GM12878 (cell line): ENCODE measurements at regions not wholly inside any gene's neighbourhood (a gene's known extent, or its start where the extent isn't known, plus 50 kb on each side); places are given as distances from the start of the nearest gene placed in this dataset.

Experiments used
- ATAC-seq: fragments of 200-7000 bp; cut with Tn5 transposase; 3 replicates; pipeline ENCODE4 v1.9.1; 2020; ENCODE audit warnings: mild to moderate bottlenecking, moderate library complexity
- BruUV-seq: library from RNA; stranded (reverse); fragments of 400-500 nt; replicated peaks from 2 replicates; lab custom pipeline; 2021; lab: Mats Ljungman, UMichigan
- CTCF ChIA-PET: fragments of 300-600 bp; sonication (Branson Sonifier 250); formaldehyde crosslinking; extraction: SDS; loops from one replicate; lab custom pipeline; 2021; ENCODE audit warnings: inconsistent platforms; lab: Yijun Ruan, JAX
- POLR2A ChIA-PET: fragments of 350-600 bp; formaldehyde crosslinking; extraction: SDS; loops from one replicate; lab custom pipeline; 2021; ENCODE audit warnings: inconsistent platforms; lab: Charles Lee
- RAD21 ChIA-PET: fragments of 300-600 bp; sonication (Branson Sonifier 250); formaldehyde crosslinking; loops from one replicate; lab custom pipeline; 2023; ENCODE audit warnings: antibody characterized with exemption; ENCODE audit not compliant: unreplicated experiment; lab: Charles Lee
- SMC1A ChIA-PET: fragments of 300-600 bp; sonication (Branson Sonifier 250); formaldehyde crosslinking; loops from one replicate; lab custom pipeline; 2023; ENCODE audit not compliant: unreplicated experiment, uncharacterized antibody; lab: Charles Lee
- DNase-seq: peaks from one replicate; pipeline ENCODE4 v3.0.0-alpha.2; 2011; ENCODE audit warnings: low read depth, low spot score
- FAIRE-seq: peaks from 3 replicates; lab custom pipeline; 2011; peaks lifted over from hg19 to GRCh38; lab: Jason Lieb, UNC
- H2AFZ ChIP-seq: 2 replicates; pipeline ENCODE4 v1.6.0; 2011; ENCODE audit warnings: low read depth, low read length, control low read depth; ENCODE audit not compliant: control insufficient read depth
- H3K27ac ChIP-seq: 2 replicates; pipeline ENCODE4 v1.5.1; 2011; ENCODE audit warnings: control low read depth; ENCODE audit not compliant: control insufficient read depth, insufficient read depth
- H3K27me3 ChIP-seq, 2 experiments: replicated peaks in 1 of 2; 2 replicates each; pipeline versions ENCODE4 v1.6.0 to v1.6.1; 2011; ENCODE audit warnings: low read length in 1 of 2; ENCODE audit not compliant: control insufficient read depth in 2 of 2, insufficient read depth in 2 of 2
- H3K36me3 ChIP-seq, 2 experiments: 2 replicates each; pipeline ENCODE4 v1.5.1; 2011; ENCODE audit warnings: low read length in 1 of 2; ENCODE audit not compliant: control insufficient read depth in 2 of 2, insufficient read depth in 2 of 2
- H3K4me1 ChIP-seq: 2 replicates; pipeline ENCODE4 v1.6.1; 2011; ENCODE audit warnings: mild to moderate bottlenecking, low read length, moderate library complexity, mixed read lengths; ENCODE audit not compliant: control insufficient read depth, insufficient read depth
- H3K4me2 ChIP-seq: 2 replicates; pipeline ENCODE4 v1.6.0; 2011; ENCODE audit warnings: control low read depth; ENCODE audit not compliant: control insufficient read depth, insufficient read depth
- H3K4me3 ChIP-seq: fragments of 200-600 bp; sonication (generic); 2 replicates; pipeline ENCODE4 v1.5.1; 2016
- H3K79me2 ChIP-seq: 2 replicates; pipeline ENCODE4 v1.6.0; 2011; ENCODE audit warnings: low read length; ENCODE audit not compliant: control insufficient read depth, insufficient read depth
- H3K9ac ChIP-seq: 2 replicates; pipeline ENCODE4 v1.8.0; 2011; ENCODE audit warnings: low read length, control low read depth, mixed read lengths; ENCODE audit not compliant: control insufficient read depth, insufficient read depth
- H3K9me3 ChIP-seq: replicated peaks from 3 replicates; pipeline ENCODE4 v1.5.1; 2011; ENCODE audit warnings: mild to moderate bottlenecking, low read length; ENCODE audit not compliant: control insufficient read depth, insufficient read depth
- H4K20me1 ChIP-seq: 2 replicates; pipeline ENCODE4 v1.6.0; 2011; ENCODE audit not compliant: control insufficient read depth, insufficient read depth
- ATF2 ChIP-seq: IDR thresholded peaks from 2 replicates; pipeline ENCODE4 v1.6.1; 2012; ENCODE audit warnings: low read length, inconsistent platforms
- SUPT20H ChIP-seq: IDR thresholded peaks from 2 replicates; pipeline ENCODE4 v1.6.1; 2011; ENCODE audit warnings: low read depth, mild to moderate bottlenecking, low read length, moderate library complexity, borderline replicate concordance; ENCODE audit not compliant: control insufficient read depth
- TARDBP ChIP-seq: IDR thresholded peaks from 2 replicates; pipeline ENCODE4 v1.6.1; 2016; ENCODE audit warnings: borderline replicate concordance
- WGBS: methylation state at CpG from one replicate; pipeline ENCODE4 v1.1.6; 2016; ENCODE audit warnings: low lambda C conversion rate; ENCODE audit not compliant: insufficient replicate concordance, insufficient coverage; ENCODE audit errors: missing lambda C conversion rate; 5-methylcytosine and 5-hydroxymethylcytosine counted together
- in situ Hi-C: fragments of 300-500 bp; cut with MboI; formaldehyde crosslinking; loops from 9 replicates; pipeline ENCODE4 v1.14.3; 2018; ENCODE audit warnings: mixed read lengths
- intact Hi-C: fragments of 100-400 bp; cut with micrococcal nuclease; formaldehyde crosslinking; loops from one replicate; pipeline ENCODE4 v1.14.2; 2022; ENCODE audit not compliant: unreplicated experiment

- TF ChIP-seq SUPT20H: no peak
Observed at GRCh38 chr5:34491251-34491620, 164.9 kb upstream of the RAI14 start (continued).

DNA sequence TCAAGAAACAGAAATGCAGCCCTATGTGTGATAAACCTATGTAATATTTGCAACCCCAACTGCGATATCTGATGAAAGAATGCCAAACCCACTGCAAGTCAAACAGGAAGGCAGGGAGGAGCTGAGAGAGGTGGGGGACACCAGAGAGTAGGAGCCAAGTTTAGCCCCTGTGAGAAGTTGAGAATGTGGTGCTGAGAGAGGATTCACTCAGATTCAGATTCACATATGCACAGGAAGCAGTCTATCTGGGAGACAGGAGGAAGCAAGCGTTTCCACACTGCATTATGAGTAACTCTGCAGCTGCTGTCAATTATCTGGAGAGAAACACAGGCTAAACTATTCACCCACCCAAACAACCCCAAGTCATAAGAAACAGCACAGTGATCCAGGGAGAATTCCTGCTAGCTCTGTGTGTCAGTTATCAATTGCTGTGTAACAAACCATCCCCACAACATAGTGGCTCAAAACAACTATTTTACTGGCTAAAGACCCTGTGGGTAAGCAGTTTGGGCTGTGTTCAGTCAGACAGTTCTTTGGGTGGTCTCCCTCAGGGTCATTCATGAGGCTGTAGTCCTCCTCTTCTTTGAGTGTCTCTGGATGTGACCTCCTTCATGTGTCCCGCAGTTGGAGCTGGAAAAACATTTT, 161.9 kb upstream of the RAI14 start:
- DNase-seq: no peak
- no peak overlapping the region for H2AFZ ChIP-seq
- in situ Hi-C loops (loop anchor here (25.0 kb wide), 1 partner anchor 418 kb away; the partner anchor contains the start of genes BRIX1 and RAD1), intact Hi-C loops (no loop called here)
- H3K4me1 ChIP-seq: peaks cover 41% of the 10 kb centered on the region
- no peaks in the 10 kb centered on the region for H4K20me1 ChIP-seq
- ATAC-seq: no peak
- H3K27ac ChIP-seq: peak overlapping the region; percentile 51
- ChIA-PET POLR2A (no interaction called here), SMC1A (interaction anchor here (1.3 kb wide), 1 partner anchor 14 kb away, joined by 3 read pairs; no protein-coding TSS in a partner anchor), CTCF (interaction anchor here (0.6 kb wide), 1 partner anchor 29 kb away, joined by 3 read pairs; no protein-coding TSS in a partner anchor), RAD21 (no interaction called here)
- WGBS: 75% methylated on average over 3 of the region's 3 CpGs
- H3K36me3 ChIP-seq: no peaks in the 10 kb centered on the region
- H3K9me3 ChIP-seq: no peaks in the 10 kb centered on the region; the same call in 1 of the 3 replicates
- FAIRE-seq: no peak
- no peaks in the 10 kb centered on the region for H3K79me2 ChIP-seq
- no peak overlapping the region for H3K9ac ChIP-seq
- no TSS peak for BruUV-seq
- H3K4me3 ChIP-seq: no peak overlapping the region
- H3K27me3 ChIP-seq: no peaks in the 10 kb centered on the region; a peak in 1 of 4 replicates
- H3K4me2 ChIP-seq: 0 out of 2 replicates have a peak overlapping the region, but pooled peaks have one; percentile 22
- TF ChIP-seq ATF2 (peak; percentile 48), TARDBP (no peak)
- TF ChIP-seq, all 136 proteins: peak for 1
